Body of pancreas (tissue), 4 donors: ENCODE measurements at regions not wholly inside any gene's neighbourhood (a gene's known extent, or its start where the extent isn't known, plus 50 kb on each side); places are given as distances from the start of the nearest gene placed in this dataset.

Source experiments
- ATAC-seq: fragments of 150-250 bp; one replicate; pipeline ENCODE4 v1.9.1; 2016
- DNase-seq, 4 donors: peaks; one replicate each; pipeline ENCODE4 v3.0.0-alpha.2; 2019
- H3K27ac ChIP-seq, 4 donors: fragments of 200-600 bp; sonication (generic); 1 replicate in 3 of 4; 2 replicates in 1 of 4; pipeline versions ENCODE4 v1.5.1 to v1.6.1; 2016 to 2019; ENCODE audit warnings: mild to moderate bottlenecking in 1 of 4, mixed read lengths in 1 of 4, moderate library complexity in 1 of 4
- H3K27me3 ChIP-seq, 2 donors: fragments of 200-600 bp; sonication (generic); one replicate each; pipeline ENCODE4 v1.6.0; 2016; ENCODE audit warnings: mild to moderate bottlenecking in 1 of 2
- H3K36me3 ChIP-seq, 2 donors: fragments of 200-600 bp; sonication (generic); replicated peaks in 1 of 2; 2 replicates each; pipeline ENCODE4 v1.5.1; 2016; ENCODE audit warnings: low read depth in 2 of 2; ENCODE audit not compliant: insufficient read depth in 1 of 2
- H3K4me1 ChIP-seq: fragments of 200-600 bp; sonication (generic); one replicate; pipeline ENCODE4 v1.6.0; 2016
- H3K4me3 ChIP-seq, 2 donors: fragments of 200-600 bp; sonication (generic); 1 replicate in 1 of 2; 2 replicates in 1 of 2; pipeline ENCODE4 v1.5.1; 2016 to 2019
- H3K9me3 ChIP-seq, 3 donors: fragments of 200-600 bp; sonication (generic); 1 replicate in 2 of 3; 2 replicates in 1 of 3; pipeline ENCODE4 v1.5.1; 2016
- POLR2A ChIP-seq, 3 donors: fragments of 450-650 bp; IDR thresholded peaks; one replicate each; pipeline ENCODE4 v1.6.1; 2016; ENCODE audit warnings: antibody characterized with exemption in 3 of 3, mild to moderate bottlenecking in 2 of 3
- WGBS, 2 donors: methylation state at CpG; one replicate each; pipeline ENCODE4 v1.1.5; 2017; 5-methylcytosine and 5-hydroxymethylcytosine counted together
- intact Hi-C: fragments of 100-400 bp; cut with DNase I; formaldehyde crosslinking; loops from one replicate; pipeline ENCODE4 v1.15.1; 2023
- TF ChIP-seq, protein P1 (sequence below), 7 experiments: fragments of 450-650 bp in 4 of 7; fragments of 200-600 bp in 3 of 7; sonication (generic) in 3 of 7; IDR thresholded peaks; one replicate each; pipeline ENCODE4 v1.5.1; 2016 to 2019; ENCODE audit warnings: antibody characterized with exemption in 7 of 7

DNA sequence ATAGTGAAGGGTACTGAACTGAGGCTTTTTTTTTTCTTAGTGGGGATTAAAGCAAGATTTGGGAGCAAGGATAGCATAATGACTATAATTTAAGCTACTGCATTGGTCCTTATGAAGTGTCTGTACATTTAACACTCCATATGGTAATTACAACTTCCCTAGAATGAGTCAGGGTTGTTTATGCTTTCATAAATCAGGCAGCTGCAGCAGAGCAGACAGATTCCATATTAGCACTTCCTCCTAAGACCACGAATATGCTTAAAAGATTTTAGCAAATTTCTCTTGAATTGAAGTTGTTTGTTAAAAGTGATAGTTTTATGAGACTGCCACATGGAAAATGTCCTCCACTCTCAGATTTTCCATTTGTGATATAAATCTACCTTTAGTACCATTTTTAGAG is 401.1 kb upstream of the SPRY2 start:
- H3K27ac ChIP-seq = no peak overlapping the region
- no peak overlapping the region for H3K4me3 ChIP-seq
- no peak for ATAC-seq
- no peaks in the 10 kb centered on the region for H3K4me1 ChIP-seq
- TF ChIP-seq, protein P1, sequence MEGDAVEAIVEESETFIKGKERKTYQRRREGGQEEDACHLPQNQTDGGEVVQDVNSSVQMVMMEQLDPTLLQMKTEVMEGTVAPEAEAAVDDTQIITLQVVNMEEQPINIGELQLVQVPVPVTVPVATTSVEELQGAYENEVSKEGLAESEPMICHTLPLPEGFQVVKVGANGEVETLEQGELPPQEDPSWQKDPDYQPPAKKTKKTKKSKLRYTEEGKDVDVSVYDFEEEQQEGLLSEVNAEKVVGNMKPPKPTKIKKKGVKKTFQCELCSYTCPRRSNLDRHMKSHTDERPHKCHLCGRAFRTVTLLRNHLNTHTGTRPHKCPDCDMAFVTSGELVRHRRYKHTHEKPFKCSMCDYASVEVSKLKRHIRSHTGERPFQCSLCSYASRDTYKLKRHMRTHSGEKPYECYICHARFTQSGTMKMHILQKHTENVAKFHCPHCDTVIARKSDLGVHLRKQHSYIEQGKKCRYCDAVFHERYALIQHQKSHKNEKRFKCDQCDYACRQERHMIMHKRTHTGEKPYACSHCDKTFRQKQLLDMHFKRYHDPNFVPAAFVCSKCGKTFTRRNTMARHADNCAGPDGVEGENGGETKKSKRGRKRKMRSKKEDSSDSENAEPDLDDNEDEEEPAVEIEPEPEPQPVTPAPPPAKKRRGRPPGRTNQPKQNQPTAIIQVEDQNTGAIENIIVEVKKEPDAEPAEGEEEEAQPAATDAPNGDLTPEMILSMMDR (IDR thresholded peaks at IDR 0.05) = no peak
- H3K36me3 ChIP-seq = no peaks in the 10 kb centered on the region
- H3K9me3 ChIP-seq = no peaks in the 10 kb centered on the region
- no peak for DNase-seq
- intact Hi-C loops = no loop called here
- 50 to 65% methylated on average over 1 of the region's 1 CpG for WGBS, 2 donors
- no peaks in the 10 kb centered on the region for H3K27me3 ChIP-seq

DNA sequence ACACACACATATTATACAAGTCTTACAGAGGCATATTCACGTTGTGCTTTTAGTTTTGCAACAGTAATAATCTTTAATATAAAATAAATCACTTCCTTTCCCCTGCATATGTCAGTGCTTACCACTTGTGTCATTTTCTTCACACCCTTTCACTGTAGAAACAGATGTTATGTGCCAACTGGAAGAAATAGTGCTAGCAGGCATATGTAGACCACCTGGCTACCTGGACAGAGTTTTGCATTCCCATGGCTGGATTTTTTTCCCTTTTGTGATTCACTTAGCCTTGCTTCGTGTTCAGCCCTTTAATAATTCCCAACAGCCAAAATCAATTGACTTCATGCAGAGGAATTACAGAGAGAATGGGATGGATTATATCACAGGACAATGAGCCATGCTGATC is 399.1 kb upstream of the SPRY2 start:
- Histone ChIP-seq H3K27ac (no peak overlapping the region), H3K9me3 (no peaks in the 10 kb centered on the region), H3K4me1 (no peaks in the 10 kb centered on the region), H3K27me3 (no peaks in the 10 kb centered on the region), H3K36me3 (no peaks in the 10 kb centered on the region), H3K4me3 (no peak overlapping the region)
- WGBS, 2 donors = 38 to 49% methylated on average over 2 of the region's 2 CpGs
- TF ChIP-seq POLR2A (IDR thresholded peaks at IDR 0.05) = no peak
- TF ChIP-seq, protein P1 (IDR thresholded peaks at IDR 0.05) = no peak
- intact Hi-C loops = no loop called here
- DNase-seq = no peak
- ATAC-seq = no peak

DNA sequence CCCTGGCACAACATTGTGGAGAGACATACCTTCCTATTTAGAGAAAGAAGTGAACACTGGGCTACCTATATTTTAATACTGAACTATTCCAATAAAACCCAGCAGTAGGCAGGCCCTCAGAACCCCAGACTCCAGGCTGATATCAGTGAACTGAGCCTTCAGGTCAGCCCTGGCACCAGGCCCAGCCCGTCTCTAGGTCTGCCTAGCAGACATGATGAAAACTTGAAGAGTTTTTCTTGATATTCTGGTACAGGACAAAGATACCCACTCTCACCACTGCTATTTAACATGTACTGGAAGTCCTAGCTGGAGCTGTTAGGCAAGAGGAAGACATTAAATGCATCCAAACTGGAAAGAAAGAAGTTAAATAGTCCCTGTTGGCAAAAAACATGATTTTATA is 396.6 kb upstream of the SPRY2 start:
- no peak for TF ChIP-seq POLR2A (IDR thresholded peaks at IDR 0.05)
- TF ChIP-seq, protein P1 (IDR thresholded peaks at IDR 0.05) = no peak
- 45 to 67% methylated on average over 1 of the region's 1 CpG for WGBS, 2 donors
- H3K27me3 ChIP-seq = no peaks in the 10 kb centered on the region
- no peaks in the 10 kb centered on the region for H3K36me3 ChIP-seq
- no peak overlapping the region for H3K4me3 ChIP-seq
- intact Hi-C loops = no loop called here
- no peak overlapping the region for H3K27ac ChIP-seq
- DNase-seq (no peak), ATAC-seq (no peak)
- no peaks in the 10 kb centered on the region for H3K9me3 ChIP-seq
- H3K4me1 ChIP-seq = no peaks in the 10 kb centered on the region

DNA sequence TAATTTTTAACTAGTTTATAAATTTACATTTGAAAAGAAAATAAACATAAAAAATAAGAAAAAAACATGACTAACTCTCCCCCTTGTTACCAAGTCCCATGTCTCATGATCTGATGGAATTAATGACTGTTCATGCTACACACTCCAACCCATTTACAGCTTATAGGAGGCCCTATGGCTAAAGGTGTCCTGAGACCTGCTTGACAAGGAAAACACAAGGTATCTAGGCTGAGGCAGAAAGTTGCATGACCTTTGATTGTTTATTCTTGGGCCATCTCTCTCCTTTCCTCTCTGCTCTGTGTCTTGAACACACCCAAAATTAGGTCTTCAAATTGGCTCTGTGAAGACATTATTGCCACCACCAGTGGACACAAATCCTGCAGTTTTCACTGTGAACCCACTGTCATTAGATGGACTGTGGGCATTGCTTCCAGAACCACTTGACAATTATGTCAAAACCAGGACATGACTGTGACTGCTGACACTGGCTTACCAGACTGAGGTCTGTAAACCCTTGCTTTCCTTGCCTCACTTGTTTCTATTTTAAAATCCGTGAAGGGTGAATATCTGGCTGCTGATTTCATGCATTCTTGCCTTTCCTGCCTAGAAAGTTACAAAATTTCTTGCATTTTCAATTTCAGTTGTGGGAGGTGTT is 386.5 kb upstream of the SPRY2 start:
- Histone ChIP-seq H3K4me1 (no peaks in the 10 kb centered on the region), H3K27me3 (no peaks in the 10 kb centered on the region), H3K9me3 (no peaks in the 10 kb centered on the region), H3K27ac (no peak overlapping the region), H3K4me3 (no peak overlapping the region), H3K36me3 (no peaks in the 10 kb centered on the region)
- 53 to 56% methylated on average over 1 of the region's 1 CpG for WGBS, 2 donors
- intact Hi-C loops = no loop called here
- TF ChIP-seq, protein P1 (IDR thresholded peaks at IDR 0.05) = no peak
- no peak for TF ChIP-seq POLR2A (IDR thresholded peaks at IDR 0.05)
- no peak for ATAC-seq
- DNase-seq = no peak

DNA sequence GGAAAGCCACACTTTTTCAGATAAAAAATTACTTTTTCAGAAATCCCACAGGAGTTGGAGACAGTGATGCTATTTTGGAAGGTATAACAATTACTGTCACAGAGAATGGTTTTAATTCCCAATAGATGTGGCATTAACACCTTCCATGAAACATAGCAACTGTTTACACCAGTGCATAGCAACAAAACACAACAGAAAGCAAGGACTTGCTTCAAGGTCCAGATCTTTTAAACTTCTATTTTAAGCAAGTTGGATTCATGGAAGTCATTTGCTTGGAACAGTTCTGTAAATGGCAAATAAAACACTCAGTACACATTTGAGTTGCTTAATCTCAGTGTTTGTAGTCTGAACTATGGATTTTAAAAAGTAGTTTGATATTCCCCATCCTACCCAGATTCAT is 385.9 kb upstream of the SPRY2 start:
- no peaks in the 10 kb centered on the region for H3K36me3 ChIP-seq
- no peak for ATAC-seq
- H3K9me3 ChIP-seq = no peaks in the 10 kb centered on the region
- intact Hi-C loops = no loop called here
- no peak for DNase-seq
- no peak for TF ChIP-seq POLR2A (IDR thresholded peaks at IDR 0.05)
- TF ChIP-seq, protein P1 (IDR thresholded peaks at IDR 0.05) = no peak
- no peaks in the 10 kb centered on the region for H3K27me3 ChIP-seq
- H3K27ac ChIP-seq = no peak overlapping the region
- H3K4me1 ChIP-seq = no peaks in the 10 kb centered on the region
- H3K4me3 ChIP-seq = no peak overlapping the region
